ENCODE measurements at regions not wholly inside any gene's neighbourhood (a gene's known extent, or its start where the extent isn't known, plus 50 kb on each side); places are given as distances from the start of the nearest gene placed in this dataset.

DNA sequence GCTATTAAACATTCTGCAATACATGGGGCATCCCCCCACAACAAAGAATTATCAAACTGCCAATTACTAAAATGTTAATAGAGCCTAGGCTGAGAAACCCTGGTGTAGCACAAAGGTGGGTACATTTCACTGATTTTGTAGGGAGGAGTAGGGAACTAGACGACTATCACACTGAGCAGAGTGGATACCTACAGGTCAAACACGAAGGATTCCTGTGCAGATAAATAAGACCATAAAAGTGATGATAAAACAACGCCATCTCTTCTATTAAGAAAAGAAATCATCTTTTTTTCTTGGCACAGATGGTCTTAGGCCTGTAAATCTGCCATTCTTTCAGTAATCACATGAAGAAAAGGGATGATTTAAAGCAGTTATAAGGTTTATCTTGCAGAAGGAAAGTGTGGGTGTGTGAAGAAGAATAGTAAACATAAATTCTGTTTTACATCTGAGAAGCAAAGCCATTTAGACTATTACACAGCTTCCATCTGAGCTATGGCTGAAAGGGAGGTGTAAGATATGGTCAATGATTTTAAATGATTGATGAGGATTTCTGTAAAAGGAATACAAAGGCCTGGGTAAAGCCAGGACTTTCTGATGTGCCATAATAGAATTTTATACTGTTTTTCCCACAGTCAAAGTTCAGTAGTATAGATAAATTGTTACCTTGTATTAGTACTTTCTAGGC is 429.4 kb upstream of the GOT2 start:
- CTCF ChIA-PET = no interaction called here
- Mint-ChIP-seq H3K27ac (no peak overlapping the region), H3K4me1 (ENCODE audit: low read depth) (no peaks in the 10 kb centered on the region), H3K27me3 (ENCODE audit: low read depth) (no peaks in the 10 kb centered on the region), H3K9me3 (no peaks in the 10 kb centered on the region), H3K4me3 (no peak overlapping the region), H3K36me3 (ENCODE audit: low read depth) (no peaks in the 10 kb centered on the region)
- intact Hi-C loops (cut with micrococcal nuclease) = no loop called here
- no peak for DNase-seq

- H3K4me3 Mint-ChIP-seq = no peak overlapping the region
- CTCF ChIA-PET = interaction anchor here (0.6 kb wide), 1 partner anchor 538 kb away, joined by 3 read pairs; no protein-coding TSS in a partner anchor
- no peaks in the 10 kb centered on the region for H3K9me3 Mint-ChIP-seq
- intact Hi-C loops (cut with micrococcal nuclease) = no loop called here
- H3K36me3 Mint-ChIP-seq (ENCODE audit: low read depth) = no peaks in the 10 kb centered on the region
- H3K27ac Mint-ChIP-seq = no peak overlapping the region
- H3K27me3 Mint-ChIP-seq (ENCODE audit: low read depth) = no peaks in the 10 kb centered on the region
- no peaks in the 10 kb centered on the region for H3K4me1 Mint-ChIP-seq (ENCODE audit: low read depth)
- DNase-seq = no peak
Measured at GRCh38 chr16:59161679-59162078, 427.6 kb upstream of the GOT2 start.

GRCh38 chr16:59154295-59154694 is 420.2 kb upstream of the GOT2 start:
- intact Hi-C loops (cut with micrococcal nuclease) = no loop called here

DNA sequence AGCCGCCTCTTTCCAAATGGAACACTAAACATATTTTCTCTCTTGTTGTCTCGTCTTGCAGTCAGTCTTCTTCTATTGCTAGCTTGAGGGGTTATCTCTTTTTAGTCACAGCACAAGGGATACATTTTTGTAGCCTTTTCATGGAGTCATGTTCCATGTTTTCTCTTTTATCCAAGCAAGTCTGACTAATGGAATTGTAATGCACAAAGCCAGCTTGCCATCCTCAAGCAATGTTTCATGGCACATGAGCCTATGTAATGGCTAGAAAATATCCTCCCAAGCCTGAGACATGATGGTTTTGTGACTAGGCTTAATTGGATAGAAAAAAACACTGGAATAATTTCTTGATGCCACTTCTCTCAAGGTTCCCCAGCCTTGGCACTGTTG is 414.6 kb upstream of the GOT2 start:
- Mint-ChIP-seq H3K9me3 (no peaks in the 10 kb centered on the region), H3K4me3 (no peak overlapping the region)

More at GRCh38 chr16:59154295-59154694, 420.2 kb upstream of the GOT2 start:
- DNase-seq = no peak
- no peaks in the 10 kb centered on the region for H3K4me1 Mint-ChIP-seq (ENCODE audit: low read depth)
- no peaks in the 10 kb centered on the region for H3K9me3 Mint-ChIP-seq
- no peaks in the 10 kb centered on the region for H3K36me3 Mint-ChIP-seq (ENCODE audit: low read depth)
- H3K27me3 Mint-ChIP-seq (ENCODE audit: low read depth) = no peaks in the 10 kb centered on the region
- CTCF ChIA-PET = no interaction called here
- H3K27ac Mint-ChIP-seq = no peak overlapping the region
- H3K4me3 Mint-ChIP-seq = no peak overlapping the region

DNA sequence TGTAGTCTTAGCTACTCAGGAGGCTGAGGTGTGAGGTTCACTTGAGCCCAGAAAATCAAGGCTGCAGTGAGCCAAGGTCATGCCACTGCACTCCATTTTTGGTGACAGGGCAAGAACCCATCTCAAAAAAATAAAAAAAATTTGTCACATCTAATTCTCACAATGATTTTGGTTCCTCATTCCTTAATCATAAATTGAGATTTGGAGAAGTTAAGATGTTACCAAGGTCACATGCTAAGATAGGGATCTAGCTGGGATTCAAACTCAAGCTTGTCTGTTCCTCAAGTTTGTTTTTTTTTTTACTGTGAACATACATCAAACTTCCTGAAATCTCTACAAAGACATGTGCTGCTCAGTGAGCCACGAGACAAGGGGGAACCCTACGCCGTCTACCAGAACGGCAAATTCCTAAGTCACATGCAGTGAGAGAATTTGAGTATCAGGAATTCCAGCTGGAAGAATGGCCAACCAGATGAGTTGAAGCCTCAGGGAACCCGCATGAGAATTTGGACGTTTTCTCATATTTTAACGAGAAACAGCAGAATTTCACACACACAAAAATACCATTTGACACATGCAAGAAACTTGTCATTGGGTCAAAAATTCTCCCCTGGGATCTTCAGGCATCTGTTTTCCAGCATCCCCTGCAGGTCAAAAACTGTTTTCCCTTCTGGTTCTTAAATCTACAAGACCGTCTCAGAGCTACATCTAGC is 414.1 kb upstream of the GOT2 start:
- no peaks in the 10 kb centered on the region for H3K36me3 Mint-ChIP-seq (ENCODE audit: low read depth)
- no peak overlapping the region for H3K4me3 Mint-ChIP-seq
- DNase-seq = no peak
- CTCF ChIA-PET = no interaction called here
- no peaks in the 10 kb centered on the region for H3K4me1 Mint-ChIP-seq (ENCODE audit: low read depth)
- H3K27ac Mint-ChIP-seq = no peak overlapping the region
- no peaks in the 10 kb centered on the region for H3K9me3 Mint-ChIP-seq
- H3K27me3 Mint-ChIP-seq (ENCODE audit: low read depth) = no peaks in the 10 kb centered on the region
- intact Hi-C loops (cut with micrococcal nuclease) = no loop called here

More for the DNA sequence above, 414.6 kb upstream of the GOT2 start:
- Mint-ChIP-seq H3K27me3 (ENCODE audit: low read depth) (no peaks in the 10 kb centered on the region), H3K4me1 (ENCODE audit: low read depth) (no peaks in the 10 kb centered on the region), H3K27ac (no peak overlapping the region), H3K36me3 (ENCODE audit: low read depth) (no peaks in the 10 kb centered on the region)
- DNase-seq = no peak
- intact Hi-C loops (cut with micrococcal nuclease) = no loop called here
- CTCF ChIA-PET = no interaction called here

DNA sequence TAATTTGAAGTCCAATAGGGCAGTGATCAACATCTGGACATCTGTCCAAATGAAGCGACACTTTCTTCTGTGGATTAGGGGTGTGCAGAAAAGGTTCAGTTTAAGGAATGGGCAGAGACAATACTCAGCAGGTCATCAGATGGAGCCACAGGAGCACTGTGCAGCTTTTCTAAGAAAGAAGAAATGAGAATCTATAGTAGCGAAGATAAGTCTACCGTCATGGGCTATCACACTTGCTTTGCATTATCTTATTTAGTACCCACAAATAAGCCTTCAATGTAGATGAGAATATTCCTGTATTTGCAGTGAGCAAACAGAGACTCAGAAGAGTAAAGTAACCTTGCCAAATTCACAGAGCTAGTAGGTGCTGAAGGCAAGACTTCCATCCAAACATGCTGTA is 412.0 kb upstream of the GOT2 start:
- H3K9me3 Mint-ChIP-seq = peaks cover 2% of the 10 kb centered on the region
- intact Hi-C loops (cut with micrococcal nuclease) = no loop called here
- H3K36me3 Mint-ChIP-seq (ENCODE audit: low read depth) = no peaks in the 10 kb centered on the region
- no peak overlapping the region for H3K4me3 Mint-ChIP-seq
- DNase-seq = no peak
- CTCF ChIA-PET = no interaction called here
- H3K27ac Mint-ChIP-seq = no peak overlapping the region
- H3K4me1 Mint-ChIP-seq (ENCODE audit: low read depth) = no peaks in the 10 kb centered on the region
- no peaks in the 10 kb centered on the region for H3K27me3 Mint-ChIP-seq (ENCODE audit: low read depth)

DNA sequence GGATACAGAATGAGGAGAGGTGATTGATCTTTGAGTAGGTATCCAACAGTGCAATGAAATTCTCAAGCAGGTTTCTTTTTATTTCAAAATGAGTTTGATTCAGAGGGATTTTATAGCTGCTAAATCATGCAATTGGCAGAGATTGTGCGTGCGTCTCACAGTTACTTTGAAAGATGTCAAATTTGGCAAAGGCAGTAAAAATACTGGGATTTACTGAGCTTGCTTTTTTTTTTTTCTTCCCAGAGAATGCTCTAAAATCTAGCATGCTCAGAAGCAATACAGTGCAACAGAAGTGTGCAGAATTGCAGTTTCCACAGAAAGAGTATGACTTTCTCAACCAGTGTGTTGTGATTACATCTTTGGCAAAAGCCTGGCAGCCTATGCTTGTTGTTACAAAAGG is 410.7 kb upstream of the GOT2 start:
- Mint-ChIP-seq H3K9me3 (peaks cover 2% of the 10 kb centered on the region), H3K4me1 (ENCODE audit: low read depth) (no peaks in the 10 kb centered on the region), H3K4me3 (no peak overlapping the region), H3K27ac (no peak overlapping the region), H3K27me3 (ENCODE audit: low read depth) (no peaks in the 10 kb centered on the region), H3K36me3 (ENCODE audit: low read depth) (no peaks in the 10 kb centered on the region)
- DNase-seq = no peak
- CTCF ChIA-PET = no interaction called here
- intact Hi-C loops (cut with micrococcal nuclease) = no loop called here

DNA sequence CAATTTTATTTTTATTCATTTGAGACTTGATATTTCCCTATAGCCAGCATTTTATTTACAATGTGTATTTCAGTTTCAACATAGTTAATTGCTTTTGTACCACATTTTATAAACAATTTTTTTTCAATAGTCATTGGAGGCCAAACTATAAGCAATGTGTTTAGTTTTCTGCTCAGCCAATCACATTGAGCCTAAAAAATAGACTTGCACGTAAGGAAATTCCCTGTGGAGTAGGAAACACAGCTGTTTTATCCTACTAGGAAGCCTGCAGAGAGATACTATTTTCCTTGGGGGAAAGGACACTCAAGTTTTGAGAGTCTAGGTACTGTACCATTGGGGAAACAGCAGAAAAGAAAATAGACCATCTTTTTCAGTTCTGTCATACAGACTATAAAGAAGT is 410.2 kb upstream of the GOT2 start:
- no peak for DNase-seq
- intact Hi-C loops (cut with micrococcal nuclease) = no loop called here
- Mint-ChIP-seq H3K27ac (no peak overlapping the region), H3K36me3 (ENCODE audit: low read depth) (no peaks in the 10 kb centered on the region), H3K9me3 (peaks cover 2% of the 10 kb centered on the region), H3K4me1 (ENCODE audit: low read depth) (no peaks in the 10 kb centered on the region), H3K4me3 (no peak overlapping the region), H3K27me3 (ENCODE audit: low read depth) (no peaks in the 10 kb centered on the region)
- CTCF ChIA-PET = no interaction called here

DNA sequence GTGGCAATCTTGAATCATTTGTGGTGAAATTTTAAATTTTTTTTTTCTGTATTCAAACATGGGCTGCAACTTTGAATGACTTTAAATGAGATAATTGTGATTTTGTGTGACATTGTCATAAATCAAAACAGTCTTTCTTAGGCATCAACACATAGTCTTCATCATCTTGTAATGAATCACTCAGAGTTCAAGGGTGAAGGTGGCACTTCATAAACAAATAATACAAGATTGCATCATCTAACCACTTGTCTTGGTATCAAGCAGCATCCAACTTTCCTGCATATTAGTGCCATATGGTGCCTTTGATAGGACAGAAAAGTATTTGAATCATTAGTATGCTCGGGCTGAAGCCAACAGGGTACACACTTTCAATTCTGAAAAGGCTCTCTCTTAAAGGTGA is 392.4 kb upstream of the GOT2 start:
- intact Hi-C loops (cut with micrococcal nuclease) = no loop called here
- Mint-ChIP-seq H3K9me3 (no peaks in the 10 kb centered on the region), H3K36me3 (ENCODE audit: low read depth) (no peaks in the 10 kb centered on the region), H3K4me3 (no peak overlapping the region), H3K4me1 (ENCODE audit: low read depth) (no peaks in the 10 kb centered on the region), H3K27me3 (ENCODE audit: low read depth) (no peaks in the 10 kb centered on the region), H3K27ac (no peak overlapping the region)
- CTCF ChIA-PET = no interaction called here
- DNase-seq = no peak

GRCh38 chr16:59124056-59124455 is 389.9 kb upstream of the GOT2 start:
- H3K9me3 Mint-ChIP-seq = no peaks in the 10 kb centered on the region
- no peaks in the 10 kb centered on the region for H3K27me3 Mint-ChIP-seq (ENCODE audit: low read depth)
- intact Hi-C loops (cut with micrococcal nuclease) = no loop called here
- CTCF ChIA-PET = no interaction called here
- no peaks in the 10 kb centered on the region for H3K4me1 Mint-ChIP-seq (ENCODE audit: low read depth)
- DNase-seq = no peak
- no peak overlapping the region for H3K4me3 Mint-ChIP-seq
- H3K27ac Mint-ChIP-seq = no peak overlapping the region
- no peaks in the 10 kb centered on the region for H3K36me3 Mint-ChIP-seq (ENCODE audit: low read depth)

GRCh38 chr16:59123479-59123878 is 389.4 kb upstream of the GOT2 start:
- intact Hi-C loops (cut with micrococcal nuclease) = no loop called here
- DNase-seq = no peak
- Mint-ChIP-seq H3K36me3 (ENCODE audit: low read depth) (no peaks in the 10 kb centered on the region), H3K27me3 (ENCODE audit: low read depth) (no peaks in the 10 kb centered on the region), H3K4me3 (no peak overlapping the region), H3K27ac (no peak overlapping the region), H3K9me3 (no peaks in the 10 kb centered on the region), H3K4me1 (ENCODE audit: low read depth) (no peaks in the 10 kb centered on the region)
- CTCF ChIA-PET = no interaction called here

DNA sequence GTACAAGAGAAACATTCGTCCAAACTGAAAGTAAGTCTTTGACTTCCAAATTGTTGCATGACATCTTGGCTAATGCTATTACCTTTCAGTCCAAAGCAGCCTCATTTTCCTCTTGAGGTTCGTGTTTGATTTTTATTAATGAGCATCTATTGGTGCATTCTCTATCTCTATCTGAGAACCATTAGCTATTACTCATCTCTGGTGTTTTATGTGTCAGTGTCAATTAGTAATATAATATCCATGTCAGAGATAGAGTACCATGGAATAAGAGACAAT is 388.1 kb upstream of the GOT2 start:
- Mint-ChIP-seq H3K27ac (no peak overlapping the region), H3K4me1 (ENCODE audit: low read depth) (no peaks in the 10 kb centered on the region), H3K36me3 (ENCODE audit: low read depth) (no peaks in the 10 kb centered on the region), H3K4me3 (no peak overlapping the region), H3K27me3 (ENCODE audit: low read depth) (peaks cover 4% of the 10 kb centered on the region), H3K9me3 (no peaks in the 10 kb centered on the region)
- CTCF ChIA-PET = no interaction called here
- intact Hi-C loops (cut with micrococcal nuclease) = no loop called here
- DNase-seq = no peak

- Mint-ChIP-seq H3K9me3 (no peaks in the 10 kb centered on the region), H3K27me3 (ENCODE audit: low read depth) (peaks cover 8% of the 10 kb centered on the region), H3K27ac (no peak overlapping the region), H3K4me3 (no peak overlapping the region), H3K4me1 (ENCODE audit: low read depth) (no peaks in the 10 kb centered on the region), H3K36me3 (ENCODE audit: low read depth) (no peaks in the 10 kb centered on the region)
- intact Hi-C loops (cut with micrococcal nuclease) = no loop called here
- CTCF ChIA-PET = no interaction called here
- DNase-seq = no peak
Measured at GRCh38 chr16:59121411-59122261, 387.5 kb upstream of the GOT2 start.
